GM12801 (cell line): ENCODE measurements at regions not wholly inside any gene's neighbourhood (a gene's known extent, or its start where the extent isn't known, plus 50 kb on each side); places are given as distances from the start of the nearest gene placed in this dataset.

Experiments used
- CTCF ChIP-seq: IDR thresholded peaks from one replicate; pipeline ENCODE4 v1.5.1; 2011; ENCODE audit warnings: control low read depth; ENCODE audit not compliant: insufficient read length; ENCODE audit errors: extremely low read depth

GRCh38 chr4:189874591-189874990 is 66.1 kb upstream of the FRG1 start:
- TF ChIP-seq CTCF = no peak
